ENCODE measurements at regions not wholly inside any gene's neighbourhood (a gene's known extent, or its start where the extent isn't known, plus 50 kb on each side); places are given as distances from the start of the nearest gene placed in this dataset.

GRCh38 chr2:15721411-15722067 lies 129.9 kb downstream of the DDX1 start:
- TF ChIP-seq POLR2AphosphoS5 (IDR thresholded peaks at IDR 0.05): no peak
- TF ChIP-seq, protein P1, sequence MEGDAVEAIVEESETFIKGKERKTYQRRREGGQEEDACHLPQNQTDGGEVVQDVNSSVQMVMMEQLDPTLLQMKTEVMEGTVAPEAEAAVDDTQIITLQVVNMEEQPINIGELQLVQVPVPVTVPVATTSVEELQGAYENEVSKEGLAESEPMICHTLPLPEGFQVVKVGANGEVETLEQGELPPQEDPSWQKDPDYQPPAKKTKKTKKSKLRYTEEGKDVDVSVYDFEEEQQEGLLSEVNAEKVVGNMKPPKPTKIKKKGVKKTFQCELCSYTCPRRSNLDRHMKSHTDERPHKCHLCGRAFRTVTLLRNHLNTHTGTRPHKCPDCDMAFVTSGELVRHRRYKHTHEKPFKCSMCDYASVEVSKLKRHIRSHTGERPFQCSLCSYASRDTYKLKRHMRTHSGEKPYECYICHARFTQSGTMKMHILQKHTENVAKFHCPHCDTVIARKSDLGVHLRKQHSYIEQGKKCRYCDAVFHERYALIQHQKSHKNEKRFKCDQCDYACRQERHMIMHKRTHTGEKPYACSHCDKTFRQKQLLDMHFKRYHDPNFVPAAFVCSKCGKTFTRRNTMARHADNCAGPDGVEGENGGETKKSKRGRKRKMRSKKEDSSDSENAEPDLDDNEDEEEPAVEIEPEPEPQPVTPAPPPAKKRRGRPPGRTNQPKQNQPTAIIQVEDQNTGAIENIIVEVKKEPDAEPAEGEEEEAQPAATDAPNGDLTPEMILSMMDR (IDR thresholded peaks at IDR 0.05): no peak
- TF ChIP-seq POLR2A (IDR thresholded peaks at IDR 0.05): no peak
- no peak for TF ChIP-seq EP300 (IDR thresholded peaks at IDR 0.05)
